ENCODE measurements at regions not wholly inside any gene's neighbourhood (a gene's known extent, or its start where the extent isn't known, plus 50 kb on each side); places are given as distances from the start of the nearest gene placed in this dataset.

- no peak for TF ChIP-seq CTCF (conservative IDR thresholded peaks at IDR 0.05; ENCODE audit: low read depth, low read length)
- TF ChIP-seq EZH2 (IDR thresholded peaks at IDR 0.05; ENCODE audit: borderline replicate concordance, low read depth, low read length, poor library complexity, severe bottlenecking), result no peak
These were observed 91.7 kb upstream of the NFIA start for GRCh38 chr1:60990714-60991090.

Data from A673 (cell line).